A673 (cell line): ENCODE measurements at regions not wholly inside any gene's neighbourhood (a gene's known extent, or its start where the extent isn't known, plus 50 kb on each side); places are given as distances from the start of the nearest gene placed in this dataset.

Source experiments
- CTCF ChIP-seq: fragments of 300-800, 200-600 bp; sonication (generic); conservative IDR thresholded peaks from 2 replicates; pipeline ENCODE4 v1.5.1; 2017; ENCODE audit warnings: low read depth, mild to moderate bottlenecking, antibody characterized with exemption, low read length, moderate library complexity, mixed read lengths
- EZH2 ChIP-seq: fragments of 200-600 bp; sonication (generic); IDR thresholded peaks from 2 replicates; pipeline ENCODE4 v1.6.1; 2017; ENCODE audit warnings: borderline replicate concordance, low read depth, mild to moderate bottlenecking, mixed read lengths, antibody characterized with exemption, low read length; ENCODE audit not compliant: poor library complexity, severe bottlenecking

- TF ChIP-seq CTCF (no peak), EZH2 (no peak)
Measured at GRCh38 chr2:184006998-184007397, 591.3 kb upstream of the ZNF804A start.
